ENCODE measurements at regions not wholly inside any gene's neighbourhood (a gene's known extent, or its start where the extent isn't known, plus 50 kb on each side); places are given as distances from the start of the nearest gene placed in this dataset.

DNA sequence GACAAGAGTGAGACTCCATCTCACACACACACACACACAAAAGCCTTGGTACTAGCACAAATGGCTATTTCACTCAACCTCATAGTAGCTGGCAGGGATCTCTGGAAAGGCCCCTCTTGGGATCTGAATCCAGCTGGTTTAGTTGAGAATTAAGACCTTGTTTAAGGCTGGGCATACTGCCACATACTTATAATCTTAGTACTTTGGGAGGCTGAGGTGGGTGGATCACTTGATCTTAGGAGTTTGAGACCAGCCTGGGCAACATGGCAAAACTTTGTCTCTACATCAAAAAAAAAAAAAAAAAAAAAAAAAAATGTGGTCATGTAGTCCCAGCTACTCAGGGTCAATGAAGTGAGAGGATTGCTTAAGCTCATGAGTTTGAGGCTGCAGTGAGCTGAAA lies 628.3 kb downstream of the MMUT start:
- H3K36me3 ChIP-seq (ENCODE audit: insufficient read depth, insufficient read length, low read length): no peaks in the 10 kb centered on the region
- no peak overlapping the region for H3K9ac ChIP-seq (ENCODE audit: insufficient read length, low read depth)
- no peak for DNase-seq (ENCODE audit: low read depth, low spot score)
- no peak for TF ChIP-seq YY1 (IDR thresholded peaks at IDR 0.05; ENCODE audit: insufficient read depth, insufficient read length)
- no peak for TF ChIP-seq SUZ12 (IDR thresholded peaks at IDR 0.05; ENCODE audit: extremely low read depth, insufficient read depth, insufficient read length)
- no peak for TF ChIP-seq ZNF274 (IDR thresholded peaks at IDR 0.05; ENCODE audit: low read depth, low read length)
- H3K27me3 ChIP-seq (ENCODE audit: insufficient read depth, insufficient read length): no peaks in the 10 kb centered on the region
- H3K4me3 ChIP-seq (ENCODE audit: insufficient read length, low read depth): no peak overlapping the region
- no peaks in the 10 kb centered on the region for H3K4me1 ChIP-seq (ENCODE audit: insufficient read depth, insufficient read length)
- peaks cover 11% of the 10 kb centered on the region for H3K9me3 ChIP-seq (ENCODE audit: insufficient read depth, low read length)

DNA sequence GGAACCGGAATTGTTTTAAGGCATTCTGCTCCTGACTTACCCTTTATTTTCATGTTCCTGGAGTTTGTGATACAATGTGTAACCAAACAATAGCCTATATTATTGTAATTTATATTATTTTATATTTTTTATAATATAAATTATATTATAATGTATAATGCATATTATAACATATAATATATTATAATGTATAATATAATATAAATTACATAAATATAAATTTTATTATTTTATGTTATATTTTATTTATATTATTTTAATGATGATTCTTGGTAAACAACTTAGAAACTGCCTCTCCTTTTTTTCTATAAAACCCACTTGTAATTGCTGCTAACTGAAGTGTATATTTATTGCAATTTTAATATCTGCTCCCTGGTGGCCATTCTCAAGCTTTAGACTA lies 629.1 kb downstream of the MMUT start:
- H3K4me1 ChIP-seq (ENCODE audit: insufficient read depth, insufficient read length): no peaks in the 10 kb centered on the region
- no peak overlapping the region for H3K9ac ChIP-seq (ENCODE audit: insufficient read length, low read depth)
- no peak overlapping the region for H3K4me3 ChIP-seq (ENCODE audit: insufficient read length, low read depth)
- DNase-seq (ENCODE audit: low read depth, low spot score): no peak
- H3K36me3 ChIP-seq (ENCODE audit: insufficient read depth, insufficient read length, low read length): no peaks in the 10 kb centered on the region
- H3K27me3 ChIP-seq (ENCODE audit: insufficient read depth, insufficient read length): no peaks in the 10 kb centered on the region
- H3K9me3 ChIP-seq (ENCODE audit: insufficient read depth, low read length): 0 out of 2 replicates have a peak, but pooled peaks cover 3% of the 10 kb centered on the region
- no peak for TF ChIP-seq YY1 (IDR thresholded peaks at IDR 0.05; ENCODE audit: insufficient read depth, insufficient read length)
- TF ChIP-seq SUZ12 (IDR thresholded peaks at IDR 0.05; ENCODE audit: extremely low read depth, insufficient read depth, insufficient read length): no peak

DNA sequence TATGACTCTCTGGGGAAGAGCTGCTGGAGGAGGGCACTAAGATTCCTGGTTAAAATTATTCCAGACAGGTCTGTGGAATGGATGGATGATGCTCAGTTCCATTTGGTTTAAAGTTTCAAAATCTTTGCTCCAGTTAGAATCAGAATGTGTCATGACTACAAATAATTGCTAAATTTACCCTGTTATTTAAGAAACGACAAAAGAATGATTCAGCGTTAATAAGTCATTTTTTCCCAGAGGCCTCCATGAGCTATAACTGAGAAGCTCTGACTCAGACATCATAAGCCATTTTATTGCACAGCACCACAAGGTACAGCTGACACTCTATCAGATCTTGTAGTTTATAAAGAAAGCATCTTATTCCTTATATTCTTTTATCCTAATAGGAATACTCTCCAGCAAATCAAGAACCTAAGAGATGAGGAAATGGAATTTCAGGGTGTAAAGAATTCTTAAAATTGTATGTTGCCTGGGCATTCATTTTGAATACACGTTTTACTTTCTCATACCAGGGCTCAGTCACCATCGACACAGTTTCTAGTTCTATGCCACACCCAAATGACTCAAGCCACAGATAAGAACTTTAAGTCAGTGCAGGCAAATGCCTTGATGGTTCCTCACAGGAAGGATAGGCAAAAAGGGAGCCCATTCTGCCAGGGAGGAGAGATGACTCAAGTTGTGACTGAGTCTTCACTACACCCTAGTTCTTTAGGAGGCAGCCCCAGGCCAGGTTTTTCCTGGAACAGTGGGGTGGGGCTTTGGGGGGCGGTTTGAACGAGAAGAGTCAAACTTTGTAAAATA lies 636.0 kb downstream of the MMUT start:
- Histone ChIP-seq H3K4me1 (ENCODE audit: insufficient read depth, insufficient read length) (no peaks in the 10 kb centered on the region), H3K4me3 (ENCODE audit: insufficient read length, low read depth) (no peak overlapping the region), H3K9me3 (ENCODE audit: insufficient read depth, low read length) (no peaks in the 10 kb centered on the region), H3K9ac (ENCODE audit: insufficient read length, low read depth) (no peak overlapping the region), H3K36me3 (ENCODE audit: insufficient read depth, insufficient read length, low read length) (no peaks in the 10 kb centered on the region), H3K27me3 (ENCODE audit: insufficient read depth, insufficient read length) (no peaks in the 10 kb centered on the region)
- DNase-seq (ENCODE audit: low read depth, low spot score): no peak
- TF ChIP-seq ZNF274 (IDR thresholded peaks at IDR 0.05; ENCODE audit: low read depth, low read length) (no peak), SUZ12 (IDR thresholded peaks at IDR 0.05; ENCODE audit: extremely low read depth, insufficient read depth, insufficient read length) (no peak), YY1 (IDR thresholded peaks at IDR 0.05; ENCODE audit: insufficient read depth, insufficient read length) (no peak)

DNA sequence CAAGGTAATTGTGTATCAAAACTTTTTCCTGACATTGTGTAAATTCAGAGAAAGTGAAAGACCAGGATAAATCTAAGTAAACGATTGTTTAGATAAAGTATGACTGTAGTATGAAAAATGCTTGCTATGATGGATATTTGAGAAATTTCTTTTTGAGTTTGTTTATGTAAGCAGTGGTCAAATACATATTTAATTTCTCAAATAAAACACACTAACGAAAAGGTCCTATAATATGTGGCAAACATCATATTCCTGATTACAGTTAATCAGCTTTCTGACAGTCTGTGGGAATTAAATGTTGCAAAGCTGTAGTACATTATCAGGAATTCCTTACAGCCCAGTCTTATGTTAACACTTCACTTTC lies 636.9 kb downstream of the MMUT start:
- no peak overlapping the region for H3K9ac ChIP-seq (ENCODE audit: insufficient read length, low read depth)
- TF ChIP-seq ZNF274 (IDR thresholded peaks at IDR 0.05; ENCODE audit: low read depth, low read length): no peak
- no peak for TF ChIP-seq YY1 (IDR thresholded peaks at IDR 0.05; ENCODE audit: insufficient read depth, insufficient read length)
- no peak for TF ChIP-seq SUZ12 (IDR thresholded peaks at IDR 0.05; ENCODE audit: extremely low read depth, insufficient read depth, insufficient read length)

DNA sequence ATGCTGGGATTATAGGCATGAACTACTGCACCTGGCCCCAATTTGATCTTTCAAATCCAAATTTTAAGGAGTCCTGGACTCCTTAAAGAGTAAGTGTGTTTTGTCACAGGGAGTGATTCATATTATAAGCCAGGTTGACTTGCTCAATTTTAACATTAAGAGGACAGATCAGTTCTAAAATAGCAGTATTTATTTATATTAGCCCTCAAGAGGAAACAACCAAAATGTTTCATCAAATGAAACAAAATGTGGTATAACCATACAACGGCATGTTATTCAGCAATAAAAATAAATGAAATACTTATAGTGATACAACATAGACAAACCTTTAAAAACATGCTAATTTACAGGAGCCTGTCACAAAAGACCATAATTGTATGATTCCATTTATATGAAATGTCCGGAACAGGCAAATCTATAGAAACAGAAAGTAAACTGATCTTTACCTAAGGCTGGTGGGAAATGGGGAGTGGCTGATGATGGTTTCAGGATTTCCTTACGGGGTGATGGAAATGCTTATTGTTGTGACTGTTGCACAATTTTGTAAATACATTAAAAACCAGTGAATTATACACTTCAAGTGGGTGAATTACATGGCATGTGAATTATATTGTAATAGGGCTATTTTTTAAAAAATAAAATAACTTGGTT lies 637.4 kb downstream of the MMUT start:
- TF ChIP-seq YY1 (IDR thresholded peaks at IDR 0.05; ENCODE audit: insufficient read depth, insufficient read length) (no peak), SUZ12 (IDR thresholded peaks at IDR 0.05; ENCODE audit: extremely low read depth, insufficient read depth, insufficient read length) (no peak), ZNF274 (IDR thresholded peaks at IDR 0.05; ENCODE audit: low read depth, low read length) (no peak)
- H3K4me1 ChIP-seq (ENCODE audit: insufficient read depth, insufficient read length): no peaks in the 10 kb centered on the region
- H3K9ac ChIP-seq (ENCODE audit: insufficient read length, low read depth): no peak overlapping the region
- no peaks in the 10 kb centered on the region for H3K27me3 ChIP-seq (ENCODE audit: insufficient read depth, insufficient read length)
- H3K9me3 ChIP-seq (ENCODE audit: insufficient read depth, low read length): no peaks in the 10 kb centered on the region
- no peaks in the 10 kb centered on the region for H3K36me3 ChIP-seq (ENCODE audit: insufficient read depth, insufficient read length, low read length)
- no peak overlapping the region for H3K4me3 ChIP-seq (ENCODE audit: insufficient read length, low read depth)
- no peak for DNase-seq (ENCODE audit: low read depth, low spot score)

More for the DNA sequence above, 636.9 kb downstream of the MMUT start:
- no peak for DNase-seq (ENCODE audit: low read depth, low spot score)
- Histone ChIP-seq H3K9me3 (ENCODE audit: insufficient read depth, low read length) (no peaks in the 10 kb centered on the region), H3K4me3 (ENCODE audit: insufficient read length, low read depth) (no peak overlapping the region), H3K27me3 (ENCODE audit: insufficient read depth, insufficient read length) (no peaks in the 10 kb centered on the region), H3K36me3 (ENCODE audit: insufficient read depth, insufficient read length, low read length) (no peaks in the 10 kb centered on the region), H3K4me1 (ENCODE audit: insufficient read depth, insufficient read length) (no peaks in the 10 kb centered on the region)

DNA sequence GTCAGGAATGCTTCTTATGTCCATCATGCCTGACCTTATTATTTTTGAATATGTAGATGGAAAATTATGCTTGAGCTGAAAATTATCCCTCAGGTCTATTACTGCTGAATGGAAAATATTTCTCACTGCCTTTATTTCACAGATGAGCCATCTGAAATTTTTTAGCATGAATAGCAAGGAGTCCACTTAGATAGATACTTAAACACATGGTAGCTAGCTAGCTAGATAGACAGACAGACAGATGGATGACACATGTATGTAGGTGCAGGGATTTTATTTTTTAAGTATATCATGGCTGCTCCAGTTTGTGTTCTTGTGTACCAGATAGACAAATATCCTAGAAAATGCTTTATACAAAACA lies 645.0 kb downstream of the MMUT start:
- H3K27me3 ChIP-seq (ENCODE audit: insufficient read depth, insufficient read length): no peaks in the 10 kb centered on the region
- H3K36me3 ChIP-seq (ENCODE audit: insufficient read depth, insufficient read length, low read length): no peaks in the 10 kb centered on the region

DNA sequence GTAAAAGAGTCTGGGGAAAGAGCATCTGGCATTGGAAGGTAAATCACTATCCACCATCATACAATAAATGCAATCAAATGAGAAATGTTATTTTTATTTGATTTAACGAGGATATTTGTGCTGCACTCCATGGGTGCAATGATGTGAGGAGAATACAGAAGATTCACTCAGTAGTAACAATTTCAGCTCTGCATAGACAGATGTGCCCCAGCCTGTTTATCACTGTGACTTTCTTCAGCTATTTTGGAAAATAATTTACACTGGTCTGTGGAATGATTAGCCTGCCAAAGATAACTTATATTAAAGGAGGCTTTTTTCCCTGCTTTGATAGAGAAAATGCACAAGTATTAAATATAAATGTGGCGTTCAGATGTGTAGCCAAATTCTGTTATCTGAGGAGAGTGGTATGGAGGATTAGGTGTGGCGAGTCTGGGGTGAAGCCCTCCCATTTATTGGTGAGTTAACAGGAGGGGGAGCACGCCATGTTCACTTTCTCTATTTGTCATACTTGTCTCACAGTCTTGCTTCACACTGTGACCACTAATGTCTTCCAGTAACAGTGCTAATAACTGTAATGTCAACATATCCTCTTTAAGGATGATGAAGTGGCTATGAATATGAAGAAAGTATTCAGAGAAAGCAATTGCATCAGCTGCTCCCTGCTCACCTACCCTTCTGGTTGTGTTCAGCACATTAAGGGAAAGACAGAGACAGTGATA lies 645.6 kb downstream of the MMUT start:
- H3K4me1 ChIP-seq (ENCODE audit: insufficient read depth, insufficient read length): no peaks in the 10 kb centered on the region
- H3K4me3 ChIP-seq (ENCODE audit: insufficient read length, low read depth): no peak overlapping the region
- H3K36me3 ChIP-seq (ENCODE audit: insufficient read depth, insufficient read length, low read length): no peaks in the 10 kb centered on the region
- H3K9ac ChIP-seq (ENCODE audit: insufficient read length, low read depth): no peak overlapping the region
- no peak for DNase-seq (ENCODE audit: low read depth, low spot score)
- H3K27me3 ChIP-seq (ENCODE audit: insufficient read depth, insufficient read length): no peaks in the 10 kb centered on the region
- TF ChIP-seq YY1 (IDR thresholded peaks at IDR 0.05; ENCODE audit: insufficient read depth, insufficient read length) (no peak), ZNF274 (IDR thresholded peaks at IDR 0.05; ENCODE audit: low read depth, low read length) (no peak), SUZ12 (IDR thresholded peaks at IDR 0.05; ENCODE audit: extremely low read depth, insufficient read depth, insufficient read length) (no peak)
- H3K9me3 ChIP-seq (ENCODE audit: insufficient read depth, low read length): no peaks in the 10 kb centered on the region

More for the DNA sequence above, 645.0 kb downstream of the MMUT start:
- H3K9ac ChIP-seq (ENCODE audit: insufficient read length, low read depth): no peak overlapping the region
- DNase-seq (ENCODE audit: low read depth, low spot score): no peak
- no peaks in the 10 kb centered on the region for H3K9me3 ChIP-seq (ENCODE audit: insufficient read depth, low read length)
- no peak overlapping the region for H3K4me3 ChIP-seq (ENCODE audit: insufficient read length, low read depth)
- no peaks in the 10 kb centered on the region for H3K4me1 ChIP-seq (ENCODE audit: insufficient read depth, insufficient read length)
- no peak for TF ChIP-seq SUZ12 (IDR thresholded peaks at IDR 0.05; ENCODE audit: extremely low read depth, insufficient read depth, insufficient read length)
- TF ChIP-seq YY1 (IDR thresholded peaks at IDR 0.05; ENCODE audit: insufficient read depth, insufficient read length): no peak
- TF ChIP-seq ZNF274 (IDR thresholded peaks at IDR 0.05; ENCODE audit: low read depth, low read length): no peak

Data from NT2/D1 (cell line).